ENCODE measurements at regions not wholly inside any gene's neighbourhood (a gene's known extent, or its start where the extent isn't known, plus 50 kb on each side); places are given as distances from the start of the nearest gene placed in this dataset.

- no peaks in the 10 kb centered on the region for H4K20me1 ChIP-seq (replicated peaks in 1 of 2; ENCODE audit: control insufficient read depth in 1 of 2, insufficient read depth in 2 of 2, low read length in 2 of 2)
- no peak overlapping the region for H3K4me2 ChIP-seq (ENCODE audit: insufficient read depth in 1 of 2, low read depth in 2 of 2, low read length in 2 of 2)
- no peak overlapping the region for H3K14ac ChIP-seq (ENCODE audit: insufficient read length)
- no peak overlapping the region for H4K8ac ChIP-seq (ENCODE audit: extremely low read depth, insufficient read depth, low read length)
- DNase-seq (ENCODE audit: low read depth in 1 of 2, low spot score in 2 of 2), result no peak
- H2AFZ ChIP-seq (ENCODE audit: low read length), result no peak overlapping the region
- no peak overlapping the region for H2BK15ac ChIP-seq (ENCODE audit: low read length)
- H3K23ac ChIP-seq (ENCODE audit: insufficient read length), result no peak overlapping the region
- no peaks in the 10 kb centered on the region for H3K23me2 ChIP-seq (ENCODE audit: low read depth, low read length)
- H3K4ac ChIP-seq (replicated peaks; ENCODE audit: insufficient read length, low read depth, low read length), result no peak overlapping the region
- no peaks in the 10 kb centered on the region for H3K9me3 ChIP-seq (ENCODE audit: insufficient read depth in 2 of 2, low read depth in 1 of 2, low read length in 1 of 2)
- H3K36me3 ChIP-seq (ENCODE audit: control insufficient read depth in 2 of 4, insufficient read depth in 4 of 4, low read length in 3 of 4), result no peaks in the 10 kb centered on the region
- no peak overlapping the region for H4K5ac ChIP-seq (ENCODE audit: insufficient read length, low read depth, low read length)
- H3K18ac ChIP-seq (ENCODE audit: extremely low read depth, low read length), result no peak overlapping the region
- H3K4me3 ChIP-seq (ENCODE audit: extremely low read depth in 1 of 4, insufficient read depth in 2 of 4, low read depth in 3 of 4, low read length in 4 of 4), result no peak overlapping the region
- no peak overlapping the region for H2BK12ac ChIP-seq (ENCODE audit: low read depth, low read length)
- H2BK120ac ChIP-seq (replicated peaks; ENCODE audit: low read depth, low read length), result no peak overlapping the region
- no peaks in the 10 kb centered on the region for H3K4me1 ChIP-seq (replicated peaks in 1 of 4; ENCODE audit: control insufficient read depth in 3 of 4, insufficient read depth in 4 of 4, low read length in 3 of 4)
- WGBS, 2 experiments (ENCODE audit: extremely low coverage in 1 of 2, insufficient coverage in 1 of 2, insufficient read length in 1 of 2, insufficient replicate concordance in 2 of 2, low coverage in 1 of 2, low lambda C conversion rate in 2 of 2, missing lambda C conversion rate in 1 of 2), result 99% methylated on average over 6 of the region's 6 CpGs; no CpG with 5 or more reads in 1 of the 2 experiments
- POLR2A ChIA-PET (ENCODE audit: partially characterized antibody), result no interaction called here
- H3K56ac ChIP-seq (replicated peaks; ENCODE audit: insufficient read length, low read depth, low read length), result no peak overlapping the region
- H3K79me1 ChIP-seq (ENCODE audit: low read depth, low read length), result no peaks in the 10 kb centered on the region
- TF ChIP-seq SP4 (IDR thresholded peaks at IDR 0.05; ENCODE audit: low read length), result no peak
- no peak for TF ChIP-seq ATF3 (IDR thresholded peaks at IDR 0.05; ENCODE audit: insufficient read depth, low read depth, low read length)
- TF ChIP-seq USF2 (IDR thresholded peaks at IDR 0.05; ENCODE audit: low read length), result no peak
- TF ChIP-seq RBBP5 (IDR thresholded peaks at IDR 0.05; ENCODE audit: borderline replicate concordance, low read depth, low read length), result no peak
- TF ChIP-seq SAP30 (IDR thresholded peaks at IDR 0.05; ENCODE audit: insufficient read depth, insufficient replicate concordance, low read length), result no peak
- TF ChIP-seq RXRA (IDR thresholded peaks at IDR 0.05; ENCODE audit: insufficient read depth, low read depth, low read length), result no peak
- no peak for TF ChIP-seq TAF1 (IDR thresholded peaks at IDR 0.05; ENCODE audit: low read depth, low read length)
- TF ChIP-seq E2F6 (IDR thresholded peaks at IDR 0.05), result no peak
- TF ChIP-seq, protein P1, sequence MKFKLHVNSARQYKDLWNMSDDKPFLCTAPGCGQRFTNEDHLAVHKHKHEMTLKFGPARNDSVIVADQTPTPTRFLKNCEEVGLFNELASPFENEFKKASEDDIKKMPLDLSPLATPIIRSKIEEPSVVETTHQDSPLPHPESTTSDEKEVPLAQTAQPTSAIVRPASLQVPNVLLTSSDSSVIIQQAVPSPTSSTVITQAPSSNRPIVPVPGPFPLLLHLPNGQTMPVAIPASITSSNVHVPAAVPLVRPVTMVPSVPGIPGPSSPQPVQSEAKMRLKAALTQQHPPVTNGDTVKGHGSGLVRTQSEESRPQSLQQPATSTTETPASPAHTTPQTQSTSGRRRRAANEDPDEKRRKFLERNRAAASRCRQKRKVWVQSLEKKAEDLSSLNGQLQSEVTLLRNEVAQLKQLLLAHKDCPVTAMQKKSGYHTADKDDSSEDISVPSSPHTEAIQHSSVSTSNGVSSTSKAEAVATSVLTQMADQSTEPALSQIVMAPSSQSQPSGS (IDR thresholded peaks at IDR 0.05; ENCODE audit: low read length), result no peak
- no peaks in the 10 kb centered on the region for H3K27me3 ChIP-seq (replicated peaks in 1 of 4; ENCODE audit: control insufficient read depth in 3 of 4, extremely low read depth in 1 of 4, insufficient read depth in 3 of 4, low read length in 3 of 4)
- no peak overlapping the region for H2AK5ac ChIP-seq (ENCODE audit: low read depth, low read length)
- H4K91ac ChIP-seq (replicated peaks; ENCODE audit: insufficient read length, low read length), result no peak overlapping the region
- H3K9ac ChIP-seq (replicated peaks in 1 of 4; ENCODE audit: extremely low read depth in 1 of 4, low read depth in 3 of 4, low read length in 3 of 4), result no peak overlapping the region
- no peak overlapping the region for H2BK5ac ChIP-seq (ENCODE audit: low read depth, low read length)
- no peak overlapping the region for H3K27ac ChIP-seq (ENCODE audit: low read depth, low read length)
- H2BK20ac ChIP-seq (ENCODE audit: low read length), result no peak overlapping the region
- H3K79me2 ChIP-seq (ENCODE audit: control insufficient read depth in 1 of 2, insufficient read depth in 2 of 2, low read length in 2 of 2), result no peaks in the 10 kb centered on the region
- CTCF ChIA-PET (ENCODE audit: partially characterized antibody), result interaction anchor here (0.6 to 1.2 kb wide), 2 partner anchors 14 to 304 kb away, joined by 3 read pairs; no protein-coding TSS in a partner anchor
- no peak for FAIRE-seq
These were observed 108.7 kb upstream of the SLC10A2 start for GRCh38 chr13:103174966-103175365.
